HG02981 (cell line): ENCODE measurements at regions not wholly inside any gene's neighbourhood (a gene's known extent, or its start where the extent isn't known, plus 50 kb on each side); places are given as distances from the start of the nearest gene placed in this dataset.
"Not testable (repeated sequence)": the region's sequence is repeated elsewhere in the genome, so short reads cannot be mapped to it uniquely, and the experiment has no call there.

Experiments
- ATAC-seq: cut with Tn5 transposase; IDR thresholded peaks from one replicate; pipeline ENCODE4 v1.9.1; 2021; ENCODE audit warnings: mild to moderate bottlenecking, moderate library complexity; ENCODE audit not compliant: unreplicated experiment

GRCh38 chr14:71384007-71384845 lies 477.0 kb downstream of the PCNX1 start:
- no peak for ATAC-seq

- ATAC-seq = no peak
Observed at GRCh38 chr14:71387753-71388152, 480.5 kb downstream of the PCNX1 start.

- ATAC-seq = no peak
Observed at GRCh38 chr14:71388336-71388735, 481.1 kb downstream of the PCNX1 start.

DNA sequence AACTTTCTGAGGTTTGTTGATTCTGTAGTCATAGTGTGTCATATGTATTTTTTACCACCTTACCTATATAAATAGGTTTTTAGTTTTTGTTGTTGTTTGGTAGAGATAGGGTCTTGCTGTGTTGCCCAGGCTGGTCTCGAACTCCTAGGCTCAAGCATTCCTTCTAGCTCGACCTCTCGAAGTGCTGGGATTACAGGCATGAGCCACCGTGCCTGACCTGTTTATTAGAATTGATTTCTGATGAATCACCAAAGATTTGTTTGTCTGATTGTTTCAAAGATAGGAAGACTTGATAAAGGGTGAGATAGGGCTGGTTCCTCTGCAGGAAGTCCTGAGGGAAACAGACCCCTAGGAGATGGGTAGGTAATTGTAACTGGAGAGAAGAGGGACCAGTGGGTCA lies 481.6 kb downstream of the PCNX1 start:
- no peak for ATAC-seq

GRCh38 chr14:71394386-71394785 lies 487.1 kb downstream of the PCNX1 start:
- ATAC-seq = no peak

DNA sequence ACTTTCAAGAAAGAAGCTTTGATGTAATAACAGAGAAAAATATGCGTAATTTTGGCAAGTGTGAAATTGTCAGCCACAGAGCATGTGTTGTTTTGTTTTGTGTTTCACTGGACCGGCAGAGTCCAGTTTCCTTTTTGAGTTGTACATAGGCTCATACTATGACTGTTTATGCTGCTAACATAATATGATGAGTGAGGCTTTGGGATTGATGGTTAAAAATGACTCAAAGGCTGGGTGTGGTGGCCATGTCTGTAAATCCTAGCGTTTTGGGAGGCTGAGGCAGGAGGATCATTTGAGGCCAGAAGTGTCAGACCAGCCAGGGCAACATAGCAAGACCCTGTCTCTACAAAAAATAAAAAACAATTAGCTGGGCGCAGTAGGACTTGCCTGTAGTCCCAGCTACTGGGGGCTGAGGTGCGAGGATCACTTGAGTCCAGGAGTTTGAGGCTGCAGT lies 487.9 kb downstream of the PCNX1 start:
- no peak for ATAC-seq

DNA sequence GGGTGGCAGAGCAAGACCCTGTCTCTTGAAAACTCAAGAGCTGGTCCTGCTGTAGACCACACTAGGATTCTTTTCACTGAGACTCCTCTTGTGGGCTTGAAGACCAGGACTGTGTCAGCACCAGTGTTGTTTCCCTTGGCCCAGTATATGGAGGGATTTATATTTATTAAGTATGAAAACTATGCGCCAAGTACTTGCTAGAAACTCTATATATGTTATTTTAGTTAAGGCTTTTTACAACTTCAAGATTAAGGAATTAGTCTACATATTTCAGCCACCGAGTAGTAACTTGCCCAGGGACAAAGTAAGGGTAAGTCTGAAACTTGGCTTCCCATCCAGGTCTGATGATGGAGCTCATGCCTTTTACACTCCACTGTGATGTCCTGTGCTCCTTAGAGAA lies 488.4 kb downstream of the PCNX1 start:
- ATAC-seq = no peak

DNA sequence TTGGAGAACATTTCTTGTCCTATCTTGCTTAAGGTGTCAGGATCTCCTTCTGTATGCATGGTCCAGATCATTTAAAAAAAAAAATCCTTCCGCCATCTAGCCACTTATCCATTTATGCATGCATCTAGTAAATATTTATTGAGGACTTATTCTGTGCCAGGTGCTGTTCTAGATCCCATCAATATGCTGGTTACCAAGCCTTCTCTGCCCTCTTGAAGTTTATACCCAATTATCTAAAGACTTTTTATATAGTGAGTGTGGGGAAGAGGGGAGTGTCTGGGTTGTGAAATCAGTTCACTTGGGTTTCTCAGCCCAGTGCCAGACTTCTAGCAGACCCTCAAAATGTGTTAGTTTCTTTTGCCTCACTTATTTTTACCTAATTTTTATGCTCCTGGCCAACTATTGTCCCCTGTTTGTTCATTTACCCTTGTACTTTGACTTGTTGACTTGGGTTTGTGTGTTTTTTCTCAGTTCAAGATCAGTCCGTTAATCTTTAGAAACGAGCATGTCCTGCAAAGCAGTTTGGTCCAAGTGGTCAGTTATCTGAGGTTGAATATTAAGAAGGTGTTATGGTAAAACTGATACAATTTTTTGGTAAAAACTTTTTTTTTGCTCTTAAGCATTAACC lies 488.9 kb downstream of the PCNX1 start:
- ATAC-seq = no peak

GRCh38 chr14:71397371-71397770 lies 490.1 kb downstream of the PCNX1 start:
- ATAC-seq = no peak

GRCh38 chr14:71398450-71398849 lies 491.2 kb downstream of the PCNX1 start:
- peak; percentile 10 for ATAC-seq

GRCh38 chr14:71399057-71399487 lies 491.8 kb downstream of the PCNX1 start:
- ATAC-seq = peak; percentile 82

- no peak for ATAC-seq
Observed at GRCh38 chr14:71400871-71401321, 493.6 kb downstream of the PCNX1 start.

- not testable (repeated sequence) for ATAC-seq
Observed at GRCh38 chr14:71402415-71402814, 495.2 kb downstream of the PCNX1 start.

- ATAC-seq = peak; percentile 40
Observed at GRCh38 chr14:71403656-71404055, 496.4 kb downstream of the PCNX1 start.

DNA sequence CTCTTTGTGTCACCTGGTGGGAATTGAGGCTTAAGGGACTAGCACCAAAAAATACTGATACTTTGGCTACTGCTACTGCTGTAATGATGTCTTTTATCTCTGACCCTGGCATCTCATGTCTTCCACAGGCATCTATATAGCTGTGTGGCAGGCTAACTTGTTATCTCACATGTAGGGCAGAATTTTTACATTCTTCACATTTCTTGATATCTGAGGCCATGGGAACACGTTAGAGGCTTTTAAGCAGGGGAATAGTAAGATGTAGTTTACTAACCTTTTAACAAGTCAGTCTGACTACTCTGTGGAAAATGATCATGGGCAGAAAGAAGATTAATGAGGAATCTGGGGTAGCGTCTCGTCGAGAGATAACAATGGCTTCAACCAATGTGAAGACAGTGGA lies 498.4 kb downstream of the PCNX1 start:
- no peak for ATAC-seq

- ATAC-seq = no peak
Observed at GRCh38 chr14:71408362-71409030, 501.2 kb downstream of the PCNX1 start.

- ATAC-seq = no peak
Observed at GRCh38 chr14:71410578-71411284, 503.5 kb downstream of the PCNX1 start.

GRCh38 chr14:71411285-71411595 lies 504.0 kb downstream of the PCNX1 start:
- no peak for ATAC-seq

GRCh38 chr14:71411738-71412137 lies 504.5 kb downstream of the PCNX1 start:
- no peak for ATAC-seq

GRCh38 chr14:71414631-71415403 lies 507.6 kb downstream of the PCNX1 start:
- no peak for ATAC-seq

- ATAC-seq = no peak
Observed at GRCh38 chr14:71415404-71415690, 508.1 kb downstream of the PCNX1 start.
